ENCODE measurements at regions not wholly inside any gene's neighbourhood (a gene's known extent, or its start where the extent isn't known, plus 50 kb on each side); places are given as distances from the start of the nearest gene placed in this dataset.

GRCh38 chr2:236341721-236342120, 77.5 kb upstream of the ASB18 start:
- DNase-seq (ENCODE audit: low spot score) (no peak), ATAC-seq (ENCODE audit: low FRiP score) (no peak)
- TF ChIP-seq CTCF (IDR thresholded peaks at IDR 0.05), result no peak

GRCh38 chr2:236342507-236342906, 78.3 kb upstream of the ASB18 start:
- no peak for TF ChIP-seq CTCF (IDR thresholded peaks at IDR 0.05)
- no peak for ATAC-seq (ENCODE audit: low FRiP score)
- DNase-seq (ENCODE audit: low spot score), result no peak

- ATAC-seq (ENCODE audit: low FRiP score) (no peak), DNase-seq (ENCODE audit: low spot score) (no peak)
- no peak for TF ChIP-seq CTCF (IDR thresholded peaks at IDR 0.05)
Measured at GRCh38 chr2:236342951-236343350, 78.7 kb upstream of the ASB18 start.

- peak in 2 of 3 donors; percentile 46 to 48 for TF ChIP-seq CTCF (IDR thresholded peaks at IDR 0.05)
- no peak for ATAC-seq (ENCODE audit: low FRiP score)
- DNase-seq (ENCODE audit: low spot score), result no peak
Measured at GRCh38 chr2:236343400-236344161, 79.4 kb upstream of the ASB18 start.

- no peak for TF ChIP-seq CTCF (IDR thresholded peaks at IDR 0.05)
- ATAC-seq (ENCODE audit: low FRiP score), result no peak
- DNase-seq (ENCODE audit: low spot score), result no peak
Measured at GRCh38 chr2:236344446-236344845, 80.2 kb upstream of the ASB18 start.

GRCh38 chr2:236345081-236345714, 81.0 kb upstream of the ASB18 start:
- no peak for ATAC-seq (ENCODE audit: low FRiP score)
- TF ChIP-seq CTCF (IDR thresholded peaks at IDR 0.05), result no peak
- DNase-seq (ENCODE audit: low spot score), result no peak

- TF ChIP-seq CTCF (IDR thresholded peaks at IDR 0.05), result no peak
- DNase-seq (ENCODE audit: low spot score) (no peak), ATAC-seq (ENCODE audit: low FRiP score) (no peak)
Measured at GRCh38 chr2:236346366-236346765, 82.2 kb upstream of the ASB18 start.

Data from omental fat pad (tissue), 3 donors.